Gastrocnemius medialis (tissue), 4 donors: ENCODE measurements at regions not wholly inside any gene's neighbourhood (a gene's known extent, or its start where the extent isn't known, plus 50 kb on each side); places are given as distances from the start of the nearest gene placed in this dataset.

Experiments used
- CTCF ChIP-seq, 5 experiments: fragments of 450-650 bp in 3 of 5; fragments of 200-600 bp in 2 of 5; sonication (generic) in 2 of 5; IDR thresholded peaks in 4 of 5; conservative IDR thresholded peaks in 1 of 5; 1 replicate in 4 of 5; 2 replicates in 1 of 5; pipeline ENCODE4 v1.5.1; 2016 to 2019; ENCODE audit warnings: antibody characterized with exemption in 5 of 5, mild to moderate bottlenecking in 3 of 5, moderate library complexity in 3 of 5
- POLR2A ChIP-seq, 2 donors: fragments of 450-650 bp; IDR thresholded peaks; one replicate each; pipeline ENCODE4 v1.6.1; 2017; ENCODE audit warnings: antibody characterized with exemption in 2 of 2, mild to moderate bottlenecking in 2 of 2, moderate library complexity in 2 of 2

GRCh38 chr5:118439831-118440230 lies 548.5 kb downstream of the DTWD2 start:
- TF ChIP-seq POLR2A (IDR thresholded peaks at IDR 0.05) = no peak
- no peak for TF ChIP-seq CTCF (IDR thresholded peaks at IDR 0.05 in 4 of 5, conservative IDR thresholded peaks at IDR 0.05 in 1 of 5)
